ENCODE measurements at regions not wholly inside any gene's neighbourhood (a gene's known extent, or its start where the extent isn't known, plus 50 kb on each side); places are given as distances from the start of the nearest gene placed in this dataset.

DNA sequence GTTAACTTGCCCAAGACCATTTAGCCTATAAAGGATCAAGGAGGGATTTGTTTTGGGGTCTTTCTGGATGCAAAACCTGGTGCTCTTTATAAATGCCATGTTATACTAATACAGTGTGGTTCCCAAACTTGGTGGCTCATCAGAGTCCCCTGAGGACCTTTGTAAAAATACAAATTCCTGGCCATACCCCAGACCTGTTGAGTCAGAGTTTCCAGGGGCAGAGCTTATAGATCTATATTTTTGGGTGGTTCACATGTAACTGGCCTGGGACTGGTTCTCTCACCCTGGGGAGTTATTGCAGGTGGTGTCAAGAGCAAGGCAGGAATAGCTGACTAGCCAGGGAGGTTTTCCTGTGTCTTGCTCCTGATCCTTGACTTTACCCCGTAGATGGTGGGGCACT is 136.9 kb upstream of the HNRNPU start:
- H3K4me1 Mint-ChIP-seq = peaks cover 3% of the 10 kb centered on the region
- no peak overlapping the region for H3K27ac Mint-ChIP-seq
- no peaks in the 10 kb centered on the region for H3K9me3 Mint-ChIP-seq
- no peaks in the 10 kb centered on the region for H3K27me3 Mint-ChIP-seq (ENCODE audit: low read depth)
- H3K36me3 Mint-ChIP-seq = no peaks in the 10 kb centered on the region
- ATAC-seq (no peak), DNase-seq (ENCODE audit: low spot score) (no peak)
- no peak for TF ChIP-seq NFATC4 (CRISPR knock-in tag; IDR thresholded peaks at IDR 0.05)
- TF ChIP-seq ZNF423 (CRISPR knock-in tag; IDR thresholded peaks at IDR 0.05) = no peak
- no peak for TF ChIP-seq RORB (CRISPR knock-in tag; IDR thresholded peaks at IDR 0.05)
- TF ChIP-seq FOXP1 (CRISPR knock-in tag; IDR thresholded peaks at IDR 0.05; ENCODE audit: borderline replicate concordance) = no peak
- TF ChIP-seq CREB1 (CRISPR knock-in tag; IDR thresholded peaks at IDR 0.05) = no peak
- TF ChIP-seq MYBL2 (CRISPR knock-in tag; IDR thresholded peaks at IDR 0.05) = no peak
- POLR2A ChIA-PET = no interaction called here
- H3K4me3 Mint-ChIP-seq = no peak overlapping the region
- CTCF ChIA-PET = no interaction called here

DNA sequence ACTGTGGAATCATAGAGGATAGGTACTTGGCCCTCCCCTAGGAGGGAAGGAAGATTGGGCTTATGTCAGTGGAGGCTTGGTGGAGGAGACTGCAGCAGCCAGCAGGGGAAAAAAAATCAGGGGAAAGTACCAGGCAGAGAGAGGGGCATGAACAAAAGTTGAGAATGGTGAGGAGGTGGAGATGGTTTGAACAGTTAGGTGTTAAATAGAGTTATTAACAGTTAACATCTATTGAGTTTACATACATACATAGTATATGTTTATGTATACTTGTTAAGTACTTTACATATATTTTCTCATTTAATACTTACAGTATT is 136.5 kb upstream of the HNRNPU start:
- no peak for DNase-seq (ENCODE audit: low spot score)
- ChIA-PET CTCF (no interaction called here), POLR2A (no interaction called here)
- Mint-ChIP-seq H3K4me3 (no peak overlapping the region), H3K36me3 (no peaks in the 10 kb centered on the region), H3K27me3 (ENCODE audit: low read depth) (no peaks in the 10 kb centered on the region), H3K4me1 (peaks cover under 1% of the 10 kb centered on the region), H3K9me3 (no peaks in the 10 kb centered on the region), H3K27ac (no peak overlapping the region)
- ATAC-seq = no peak
- TF ChIP-seq, protein P1, sequence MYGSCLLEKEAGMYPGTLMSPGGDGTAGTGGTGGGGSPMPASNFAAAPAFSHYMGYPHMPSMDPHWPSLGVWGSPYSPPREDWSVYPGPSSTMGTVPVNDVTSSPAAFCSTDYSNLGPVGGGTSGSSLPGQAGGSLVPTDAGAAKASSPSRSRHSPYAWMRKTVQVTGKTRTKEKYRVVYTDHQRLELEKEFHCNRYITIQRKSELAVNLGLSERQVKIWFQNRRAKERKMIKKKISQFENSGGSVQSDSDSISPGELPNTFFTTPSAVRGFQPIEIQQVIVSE (CRISPR knock-in tag; IDR thresholded peaks at IDR 0.05; ENCODE audit: borderline replicate concordance) = no peak
- TF ChIP-seq PRRX2 (CRISPR knock-in tag; IDR thresholded peaks at IDR 0.05) (no peak), FOXP4 (CRISPR knock-in tag; IDR thresholded peaks at IDR 0.05) (no peak), SMAD3 (CRISPR knock-in tag; IDR thresholded peaks at IDR 0.05; ENCODE audit: borderline replicate concordance) (no peak), ZNF317 (CRISPR knock-in tag; IDR thresholded peaks at IDR 0.05; ENCODE audit: borderline replicate concordance, low read depth) (no peak), ATF6 (CRISPR knock-in tag; IDR thresholded peaks at IDR 0.05) (no peak), MYBL2 (CRISPR knock-in tag; IDR thresholded peaks at IDR 0.05) (no peak), GABPB1 (CRISPR knock-in tag; IDR thresholded peaks at IDR 0.05) (no peak), RELA (CRISPR knock-in tag; IDR thresholded peaks at IDR 0.05; ENCODE audit: borderline replicate concordance) (no peak), ATF3 (CRISPR knock-in tag; conservative IDR thresholded peaks at IDR 0.05) (no peak), ZBTB43 (CRISPR knock-in tag; IDR thresholded peaks at IDR 0.05) (no peak), ATF1 (CRISPR knock-in tag; IDR thresholded peaks at IDR 0.05) (no peak), ZNF416 (CRISPR knock-in tag; IDR thresholded peaks at IDR 0.05) (no peak), ZNF281 (CRISPR knock-in tag; IDR thresholded peaks at IDR 0.05) (no peak), FOXJ3 (CRISPR knock-in tag; IDR thresholded peaks at IDR 0.05; ENCODE audit: borderline replicate concordance) (no peak), IRF2 (CRISPR knock-in tag; IDR thresholded peaks at IDR 0.05; ENCODE audit: borderline replicate concordance, low read depth) (no peak)
- TF ChIP-seq, protein P2, sequence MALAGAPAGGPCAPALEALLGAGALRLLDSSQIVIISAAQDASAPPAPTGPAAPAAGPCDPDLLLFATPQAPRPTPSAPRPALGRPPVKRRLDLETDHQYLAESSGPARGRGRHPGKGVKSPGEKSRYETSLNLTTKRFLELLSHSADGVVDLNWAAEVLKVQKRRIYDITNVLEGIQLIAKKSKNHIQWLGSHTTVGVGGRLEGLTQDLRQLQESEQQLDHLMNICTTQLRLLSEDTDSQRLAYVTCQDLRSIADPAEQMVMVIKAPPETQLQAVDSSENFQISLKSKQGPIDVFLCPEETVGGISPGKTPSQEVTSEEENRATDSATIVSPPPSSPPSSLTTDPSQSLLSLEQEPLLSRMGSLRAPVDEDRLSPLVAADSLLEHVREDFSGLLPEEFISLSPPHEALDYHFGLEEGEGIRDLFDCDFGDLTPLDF (CRISPR knock-in tag; IDR thresholded peaks at IDR 0.05) = no peak
- TF ChIP-seq, protein P3, sequence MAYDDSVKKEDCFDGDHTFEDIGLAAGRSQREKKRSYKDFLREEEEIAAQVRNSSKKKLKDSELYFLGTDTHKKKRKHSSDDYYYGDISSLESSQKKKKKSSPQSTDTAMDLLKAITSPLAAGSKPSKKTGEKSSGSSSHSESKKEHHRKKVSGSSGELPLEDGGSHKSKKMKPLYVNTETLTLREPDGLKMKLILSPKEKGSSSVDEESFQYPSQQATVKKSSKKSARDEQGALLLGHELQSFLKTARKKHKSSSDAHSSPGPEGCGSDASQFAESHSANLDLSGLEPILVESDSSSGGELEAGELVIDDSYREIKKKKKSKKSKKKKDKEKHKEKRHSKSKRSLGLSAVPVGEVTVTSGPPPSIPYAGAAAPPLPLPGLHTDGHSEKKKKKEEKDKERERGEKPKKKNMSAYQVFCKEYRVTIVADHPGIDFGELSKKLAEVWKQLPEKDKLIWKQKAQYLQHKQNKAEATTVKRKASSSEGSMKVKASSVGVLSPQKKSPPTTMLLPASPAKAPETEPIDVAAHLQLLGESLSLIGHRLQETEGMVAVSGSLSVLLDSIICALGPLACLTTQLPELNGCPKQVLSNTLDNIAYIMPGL (CRISPR knock-in tag; IDR thresholded peaks at IDR 0.05) = no peak
